GM21367 (cell line): ENCODE measurements at regions not wholly inside any gene's neighbourhood (a gene's known extent, or its start where the extent isn't known, plus 50 kb on each side); places are given as distances from the start of the nearest gene placed in this dataset.
"Not testable (repeated sequence)": the region's sequence is repeated elsewhere in the genome, so short reads cannot be mapped to it uniquely, and the experiment has no call there.

Experiments used
- ATAC-seq: cut with Tn5 transposase; IDR thresholded peaks from one replicate; pipeline ENCODE4 v1.9.1; 2021; ENCODE audit not compliant: unreplicated experiment

GRCh38 chr20:26373066-26373465, 676.4 kb upstream of the ZNF337 start:
- not testable (repeated sequence) for ATAC-seq

GRCh38 chr20:26354511-26354910, 657.9 kb upstream of the ZNF337 start:
- no peak for ATAC-seq

- ATAC-seq = no peak
Measured at GRCh38 chr20:26347396-26347795, 650.7 kb upstream of the ZNF337 start.

GRCh38 chr20:26340460-26341065, 643.9 kb upstream of the ZNF337 start:
- ATAC-seq = not testable (repeated sequence)

- ATAC-seq = no peak
Measured at GRCh38 chr20:26324177-26324576, 627.5 kb upstream of the ZNF337 start.

GRCh38 chr20:26315054-26315453, 618.4 kb upstream of the ZNF337 start:
- ATAC-seq = no peak

- ATAC-seq = not testable (repeated sequence)
Measured at GRCh38 chr20:26309720-26310119, 613.1 kb upstream of the ZNF337 start.

GRCh38 chr20:26308961-26309360, 612.3 kb upstream of the ZNF337 start:
- no peak for ATAC-seq

- ATAC-seq = no peak
Measured at GRCh38 chr20:26295006-26295405, 598.4 kb upstream of the ZNF337 start.

- ATAC-seq = not testable (repeated sequence)
Measured at GRCh38 chr20:26288379-26289061, 591.9 kb upstream of the ZNF337 start.

GRCh38 chr20:26279238-26279637, 582.6 kb upstream of the ZNF337 start:
- no peak for ATAC-seq

GRCh38 chr20:26277339-26277738, 580.7 kb upstream of the ZNF337 start:
- ATAC-seq = no peak

- no peak for ATAC-seq
Measured at GRCh38 chr20:26276554-26277210, 580.0 kb upstream of the ZNF337 start.

GRCh38 chr20:26268762-26269161, 572.1 kb upstream of the ZNF337 start:
- not testable (repeated sequence) for ATAC-seq

GRCh38 chr20:26260925-26261324, 564.3 kb upstream of the ZNF337 start:
- ATAC-seq = not testable (repeated sequence)

GRCh38 chr20:26252311-26252975, 555.8 kb upstream of the ZNF337 start:
- not testable (repeated sequence) for ATAC-seq

- not testable (repeated sequence) for ATAC-seq
Measured at GRCh38 chr20:26251376-26251775, 554.7 kb upstream of the ZNF337 start.

GRCh38 chr20:26250249-26251114, 553.8 kb upstream of the ZNF337 start:
- not testable (repeated sequence) for ATAC-seq

GRCh38 chr20:26243731-26244130, 547.1 kb upstream of the ZNF337 start:
- ATAC-seq = no peak

- not testable (repeated sequence) for ATAC-seq
Measured at GRCh38 chr20:26220609-26221008, 524.0 kb upstream of the ZNF337 start.

- ATAC-seq = not testable (repeated sequence)
Measured at GRCh38 chr20:26219546-26219945, 522.9 kb upstream of the ZNF337 start.
